GM12874 (cell line): ENCODE measurements at regions not wholly inside any gene's neighbourhood (a gene's known extent, or its start where the extent isn't known, plus 50 kb on each side); places are given as distances from the start of the nearest gene placed in this dataset.
A peak's percentile ranks its signal among the peaks of the same experiment; 100 is the strongest.

Source experiments
- TF ChIP-seq, protein P1 (sequence below): IDR thresholded peaks from 2 replicates; pipeline ENCODE4 v1.5.1; 2011; ENCODE audit warnings: low read depth, mild to moderate bottlenecking, control low read depth, low read length, moderate library complexity; ENCODE audit not compliant: insufficient read depth

DNA sequence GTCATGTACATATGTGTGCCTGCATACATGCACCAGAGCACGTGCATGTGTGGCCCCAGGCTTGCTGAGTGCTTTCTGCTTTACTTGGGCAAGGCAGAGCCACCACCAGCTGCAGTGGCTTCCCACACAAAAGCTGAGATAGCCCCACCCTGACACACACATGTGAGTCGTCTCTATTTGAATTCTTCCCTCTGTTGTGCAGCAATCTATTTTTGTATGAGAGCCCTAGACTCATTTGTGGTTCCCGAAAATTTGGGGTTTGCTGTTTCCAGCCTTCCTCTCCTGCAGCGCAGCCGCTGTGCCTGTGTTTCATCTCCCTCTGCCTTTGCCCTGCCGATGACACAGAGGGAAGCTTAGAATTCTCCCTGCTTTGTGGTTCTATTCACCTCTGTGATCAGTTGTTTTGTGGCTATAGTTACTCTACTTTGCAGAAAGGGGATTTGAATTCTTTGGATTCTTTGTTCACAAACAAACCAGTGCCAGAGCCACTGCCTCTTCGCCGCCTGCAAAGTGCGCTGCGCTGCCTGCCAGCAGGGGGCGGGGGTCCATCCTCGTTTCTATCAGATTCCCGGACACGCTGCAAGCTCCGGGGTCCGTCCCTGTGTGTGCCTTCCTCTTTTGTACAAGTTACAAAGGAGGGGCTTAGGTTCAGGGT, 95.8 kb upstream of the DAP start:
- TF ChIP-seq, protein P1, sequence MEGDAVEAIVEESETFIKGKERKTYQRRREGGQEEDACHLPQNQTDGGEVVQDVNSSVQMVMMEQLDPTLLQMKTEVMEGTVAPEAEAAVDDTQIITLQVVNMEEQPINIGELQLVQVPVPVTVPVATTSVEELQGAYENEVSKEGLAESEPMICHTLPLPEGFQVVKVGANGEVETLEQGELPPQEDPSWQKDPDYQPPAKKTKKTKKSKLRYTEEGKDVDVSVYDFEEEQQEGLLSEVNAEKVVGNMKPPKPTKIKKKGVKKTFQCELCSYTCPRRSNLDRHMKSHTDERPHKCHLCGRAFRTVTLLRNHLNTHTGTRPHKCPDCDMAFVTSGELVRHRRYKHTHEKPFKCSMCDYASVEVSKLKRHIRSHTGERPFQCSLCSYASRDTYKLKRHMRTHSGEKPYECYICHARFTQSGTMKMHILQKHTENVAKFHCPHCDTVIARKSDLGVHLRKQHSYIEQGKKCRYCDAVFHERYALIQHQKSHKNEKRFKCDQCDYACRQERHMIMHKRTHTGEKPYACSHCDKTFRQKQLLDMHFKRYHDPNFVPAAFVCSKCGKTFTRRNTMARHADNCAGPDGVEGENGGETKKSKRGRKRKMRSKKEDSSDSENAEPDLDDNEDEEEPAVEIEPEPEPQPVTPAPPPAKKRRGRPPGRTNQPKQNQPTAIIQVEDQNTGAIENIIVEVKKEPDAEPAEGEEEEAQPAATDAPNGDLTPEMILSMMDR, result peak; percentile 63

DNA sequence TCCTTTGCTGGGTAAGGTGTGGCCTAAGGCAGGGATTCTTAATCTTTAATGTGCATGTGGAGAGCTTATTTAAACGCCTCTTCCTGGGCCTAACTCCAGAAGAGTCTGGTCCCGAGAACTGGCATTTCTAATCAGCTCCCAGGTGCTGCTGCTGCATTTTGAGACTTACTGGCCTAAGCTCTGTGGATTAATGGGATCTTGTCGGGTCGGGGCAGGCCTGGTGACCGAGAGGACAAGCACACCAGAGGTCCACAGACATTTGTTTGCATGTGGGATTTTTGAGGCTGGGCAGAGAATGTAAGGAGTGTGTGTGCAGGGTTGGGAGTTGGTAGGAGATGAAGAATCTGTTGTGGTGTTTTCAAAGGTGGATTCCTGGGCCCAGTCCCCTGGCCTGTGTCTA, 95.0 kb upstream of the DAP start:
- TF ChIP-seq, protein P1, result no peak

DNA sequence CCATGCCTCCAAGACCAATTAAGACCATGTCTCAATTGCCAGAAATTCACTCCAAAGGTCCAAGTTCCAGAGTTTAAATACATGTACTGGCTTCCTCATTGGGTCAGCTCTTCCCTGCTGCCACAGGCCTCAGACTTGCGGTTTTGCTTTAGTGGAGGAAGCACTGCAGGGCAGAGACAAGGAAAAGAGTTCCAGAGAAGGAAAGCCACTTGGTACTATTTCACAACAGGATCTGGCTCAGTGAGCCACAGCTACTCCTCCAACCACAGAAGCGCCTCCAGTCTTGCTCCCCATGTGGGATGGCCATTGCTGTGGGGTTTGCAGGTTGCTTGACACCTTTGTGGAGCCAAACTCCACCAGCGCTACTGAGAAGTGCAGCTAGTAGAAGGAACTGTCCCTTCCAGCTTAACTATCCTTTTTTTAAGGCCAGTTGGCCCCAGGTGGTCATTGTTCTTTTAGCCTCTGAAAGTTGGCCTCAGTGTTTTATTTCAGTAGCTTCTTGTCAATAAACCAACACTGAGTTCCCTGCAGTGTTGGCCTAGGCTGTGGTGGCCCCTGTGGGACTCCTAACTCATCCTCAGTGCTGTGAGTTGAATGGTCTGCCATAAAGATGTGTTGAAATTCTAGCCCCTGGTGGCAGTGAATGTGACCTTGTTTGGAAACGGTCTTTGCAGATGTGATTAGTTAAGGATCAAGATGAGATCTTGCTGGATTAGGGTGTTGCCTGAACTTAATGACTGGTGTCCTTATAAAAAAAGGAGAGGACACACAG, 93.7 kb upstream of the DAP start:
- TF ChIP-seq, protein P1, result no peak

DNA sequence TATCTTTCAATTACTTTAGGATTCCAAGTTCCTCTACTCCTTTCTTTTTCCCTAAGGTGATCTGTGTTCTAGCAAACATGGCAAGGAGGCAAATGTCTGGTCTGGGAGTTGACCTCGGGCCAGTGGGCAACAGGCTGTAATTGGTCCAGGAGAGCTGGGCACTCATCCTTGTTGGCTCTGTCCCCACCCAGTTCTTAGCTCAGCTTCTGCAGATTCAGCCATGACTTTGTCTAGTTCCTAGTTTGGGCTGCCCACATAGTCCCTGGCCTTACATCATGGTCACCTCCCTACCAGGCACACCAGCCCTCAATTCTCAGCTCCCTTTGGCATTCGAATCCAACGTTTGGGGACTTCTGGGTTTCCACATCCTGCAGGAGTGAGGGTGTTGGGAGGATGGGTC, 92.1 kb upstream of the DAP start:
- TF ChIP-seq, protein P1, result no peak

DNA sequence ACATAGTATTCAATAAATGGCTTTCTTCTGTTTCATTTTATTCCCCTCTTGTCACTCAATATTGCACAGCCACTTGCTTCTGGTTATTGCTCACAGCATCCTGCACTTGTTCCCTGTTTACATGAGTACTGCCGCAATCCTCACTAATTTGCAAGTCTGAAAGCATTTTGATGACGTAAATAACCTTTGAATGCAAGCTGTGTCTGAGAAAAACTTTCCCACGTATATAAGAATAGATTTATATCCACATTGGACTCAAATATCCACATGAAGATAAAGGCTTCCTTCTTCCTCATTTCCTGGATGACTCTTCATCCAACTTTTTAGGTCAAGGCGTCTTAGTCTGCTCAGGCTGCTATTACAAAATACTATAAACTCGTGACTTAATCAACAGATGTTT, 88.2 kb upstream of the DAP start:
- TF ChIP-seq, protein P1, result no peak

DNA sequence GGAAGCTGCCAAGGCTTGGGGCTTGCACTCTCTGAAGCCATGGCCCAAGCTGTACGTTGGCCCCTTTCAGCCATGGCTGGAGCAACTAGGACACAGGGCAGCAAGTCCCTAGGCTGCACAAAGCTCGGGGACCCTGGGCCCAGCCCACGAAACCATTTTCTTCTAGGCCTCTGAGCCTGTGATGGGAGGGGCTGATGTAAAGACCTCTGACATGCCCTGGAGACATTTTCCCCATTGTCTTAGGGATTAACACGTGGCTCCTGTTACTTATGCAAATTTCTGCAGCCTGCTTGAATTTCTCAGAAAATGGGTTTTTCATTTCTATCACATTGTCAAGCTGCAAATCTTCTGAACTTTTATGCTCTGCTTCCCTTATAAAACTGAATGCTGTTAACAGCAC, 83.0 kb upstream of the DAP start:
- TF ChIP-seq, protein P1, result no peak

DNA sequence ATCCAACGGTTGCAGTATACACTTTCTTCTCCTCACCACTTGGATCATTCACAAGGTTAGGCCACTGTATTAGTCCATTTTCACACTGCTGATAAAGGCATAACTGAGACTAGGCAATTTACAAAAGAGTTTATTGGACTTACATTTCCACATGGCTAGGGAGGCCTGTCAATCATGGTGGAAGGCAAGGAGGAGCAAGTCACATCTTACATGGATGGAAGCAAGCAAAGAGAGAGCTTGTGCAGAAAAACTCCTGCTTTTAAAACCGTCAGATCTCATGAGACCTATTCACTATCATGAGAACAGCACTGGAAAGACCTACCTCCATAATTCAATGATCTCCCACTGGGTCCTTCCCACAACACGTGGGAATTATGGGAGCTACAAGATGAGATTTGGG, 81.8 kb upstream of the DAP start:
- TF ChIP-seq, protein P1, result no peak
